IMR-90 (cell line): ENCODE measurements at regions not wholly inside any gene's neighbourhood (a gene's known extent, or its start where the extent isn't known, plus 50 kb on each side); places are given as distances from the start of the nearest gene placed in this dataset.

Source experiments
- CHD1 ChIP-seq: IDR thresholded peaks from 2 replicates; pipeline ENCODE4 v1.6.1; 2012; ENCODE audit warnings: low read depth, low read length, improper control_type of control experiment
- CTCF ChIP-seq: conservative IDR thresholded peaks from 2 replicates; pipeline ENCODE4 v1.5.1; 2012; ENCODE audit warnings: mild to moderate bottlenecking, low read depth, low read length, improper control_type of control experiment
- ELK1 ChIP-seq: fragments of 150-350 bp; IDR thresholded peaks from 2 replicates; pipeline ENCODE4 v1.6.1; 2016; ENCODE audit warnings: low read depth, mild to moderate bottlenecking, low read length, moderate library complexity, borderline replicate concordance
- RCOR1 ChIP-seq: IDR thresholded peaks from 2 replicates; pipeline ENCODE4 v1.6.1; 2012; ENCODE audit warnings: mild to moderate bottlenecking, low read length, improper control_type of control experiment; ENCODE audit not compliant: insufficient replicate concordance

- TF ChIP-seq CTCF (no peak), RCOR1 (no peak), ELK1 (no peak), CHD1 (no peak)
These were observed 58.9 kb upstream of the SRRM4 start for GRCh38 chr12:118922405-118922804.
